ENCODE measurements at regions not wholly inside any gene's neighbourhood (a gene's known extent, or its start where the extent isn't known, plus 50 kb on each side); places are given as distances from the start of the nearest gene placed in this dataset.

DNA sequence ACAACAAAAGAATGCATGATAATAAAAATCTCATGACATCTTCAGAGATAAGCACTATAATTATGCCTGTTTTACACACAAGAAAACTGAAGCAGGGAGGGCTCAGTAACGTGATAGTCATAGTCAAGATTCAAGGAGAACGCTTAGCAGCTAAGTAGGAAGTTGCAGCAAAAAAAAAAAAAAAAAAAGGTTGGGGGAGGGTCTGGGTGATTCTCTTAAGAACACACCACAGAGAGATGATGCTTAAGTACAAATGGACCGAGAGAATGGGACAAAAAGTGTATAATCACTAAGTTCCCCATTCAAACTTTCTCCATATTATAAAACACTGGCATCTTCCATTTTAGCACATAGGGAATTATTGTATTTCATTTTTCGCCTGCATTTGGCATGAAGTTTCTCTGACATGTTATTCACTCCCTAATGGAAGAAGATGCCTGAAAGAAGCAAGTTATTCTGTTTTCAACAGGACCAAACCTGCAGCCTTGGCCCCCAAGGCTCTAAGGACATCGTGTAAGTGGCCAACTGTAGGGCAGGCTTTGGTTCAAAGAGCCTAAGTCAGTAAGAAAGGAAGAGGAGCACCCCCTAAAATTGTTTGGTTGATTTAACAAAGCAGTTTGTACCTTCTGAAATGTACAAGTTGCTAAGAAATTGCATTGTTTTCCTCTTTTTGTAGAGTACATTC, 142.9 kb upstream of the TMPO start (continued):
- TF ChIP-seq, protein P1, sequence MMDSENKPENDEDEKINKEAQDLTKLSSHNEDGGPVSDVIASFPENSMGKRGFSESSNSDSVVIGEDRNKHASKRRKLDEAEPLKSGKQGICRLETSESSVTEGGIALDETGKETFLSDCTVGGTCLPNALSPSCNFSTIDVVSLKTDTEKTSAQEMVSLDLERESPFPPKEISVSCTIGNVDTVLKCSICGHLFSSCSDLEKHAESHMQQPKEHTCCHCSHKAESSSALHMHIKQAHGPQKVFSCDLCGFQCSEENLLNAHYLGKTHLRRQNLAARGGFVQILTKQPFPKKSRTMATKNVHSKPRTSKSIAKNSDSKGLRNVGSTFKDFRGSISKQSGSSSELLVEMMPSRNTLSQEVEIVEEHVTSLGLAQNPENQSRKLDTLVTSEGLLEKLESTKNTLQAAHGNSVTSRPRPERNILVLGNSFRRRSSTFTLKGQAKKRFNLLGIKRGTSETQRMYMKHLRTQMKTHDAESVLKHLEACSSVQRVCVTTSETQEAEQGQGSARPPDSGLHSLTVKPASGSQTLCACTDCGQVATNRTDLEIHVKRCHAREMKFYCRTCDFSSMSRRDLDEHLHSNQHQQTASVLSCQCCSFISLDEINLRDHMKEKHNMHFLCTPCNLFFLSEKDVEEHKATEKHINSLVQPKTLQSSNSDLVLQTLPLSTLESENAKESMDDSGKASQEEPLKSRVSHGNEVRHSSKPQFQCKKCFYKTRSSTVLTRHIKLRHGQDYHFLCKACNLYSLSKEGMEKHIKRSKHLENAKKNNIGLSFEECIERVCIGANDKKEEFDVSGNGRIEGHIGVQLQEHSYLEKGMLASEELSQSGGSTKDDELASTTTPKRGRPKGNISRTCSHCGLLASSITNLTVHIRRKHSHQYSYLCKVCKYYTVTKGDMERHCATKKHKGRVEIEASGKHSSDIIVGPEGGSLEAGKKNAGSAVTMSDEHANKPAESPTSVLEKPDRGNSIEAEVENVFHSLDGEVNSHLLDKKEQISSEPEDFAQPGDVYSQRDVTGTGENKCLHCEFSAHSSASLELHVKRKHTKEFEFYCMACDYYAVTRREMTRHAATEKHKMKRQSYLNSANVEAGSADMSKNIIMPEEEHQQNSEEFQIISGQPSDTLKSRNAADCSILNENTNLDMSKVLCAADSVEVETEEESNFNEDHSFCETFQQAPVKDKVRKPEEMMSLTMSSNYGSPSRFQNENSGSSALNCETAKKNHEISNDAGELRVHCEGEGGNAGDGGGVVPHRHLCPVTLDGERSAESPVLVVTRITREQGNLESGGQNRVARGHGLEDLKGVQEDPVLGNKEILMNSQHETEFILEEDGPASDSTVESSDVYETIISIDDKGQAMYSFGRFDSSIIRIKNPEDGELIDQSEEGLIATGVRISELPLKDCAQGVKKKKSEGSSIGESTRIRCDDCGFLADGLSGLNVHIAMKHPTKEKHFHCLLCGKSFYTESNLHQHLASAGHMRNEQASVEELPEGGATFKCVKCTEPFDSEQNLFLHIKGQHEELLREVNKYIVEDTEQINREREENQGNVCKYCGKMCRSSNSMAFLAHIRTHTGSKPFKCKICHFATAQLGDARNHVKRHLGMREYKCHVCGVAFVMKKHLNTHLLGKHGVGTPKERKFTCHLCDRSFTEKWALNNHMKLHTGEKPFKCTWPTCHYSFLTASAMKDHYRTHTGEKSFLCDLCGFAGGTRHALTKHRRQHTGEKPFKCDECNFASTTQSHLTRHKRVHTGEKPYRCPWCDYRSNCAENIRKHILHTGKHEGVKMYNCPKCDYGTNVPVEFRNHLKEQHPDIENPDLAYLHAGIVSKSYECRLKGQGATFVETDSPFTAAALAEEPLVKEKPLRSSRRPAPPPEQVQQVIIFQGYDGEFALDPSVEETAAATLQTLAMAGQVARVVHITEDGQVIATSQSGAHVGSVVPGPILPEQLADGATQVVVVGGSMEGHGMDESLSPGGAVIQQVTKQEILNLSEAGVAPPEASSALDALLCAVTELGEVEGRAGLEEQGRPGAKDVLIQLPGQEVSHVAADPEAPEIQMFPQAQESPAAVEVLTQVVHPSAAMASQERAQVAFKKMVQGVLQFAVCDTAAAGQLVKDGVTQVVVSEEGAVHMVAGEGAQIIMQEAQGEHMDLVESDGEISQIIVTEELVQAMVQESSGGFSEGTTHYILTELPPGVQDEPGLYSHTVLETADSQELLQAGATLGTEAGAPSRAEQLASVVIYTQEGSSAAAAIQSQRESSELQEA (IDR thresholded peaks at IDR 0.05; ENCODE audit: low read depth) = no peak
- TF ChIP-seq SMC3 (conservative IDR thresholded peaks at IDR 0.05; ENCODE audit: insufficient read depth, low read depth, low read length) (no peak), TBL1XR1 (IDR thresholded peaks at IDR 0.05; ENCODE audit: low read length in 2 of 2) (no peak), ATF1 (CRISPR knock-in tag; IDR thresholded peaks at IDR 0.05) (no peak), ATF1 (tag; IDR thresholded peaks at IDR 0.05) (no peak)

Measured in K562 (cell line).